HEK293T (cell line): ENCODE measurements at regions not wholly inside any gene's neighbourhood (a gene's known extent, or its start where the extent isn't known, plus 50 kb on each side); places are given as distances from the start of the nearest gene placed in this dataset.
"Not testable (repeated sequence)": the region's sequence is repeated elsewhere in the genome, so short reads cannot be mapped to it uniquely, and the experiment has no call there.

ENCODE experiments used
- CTCF ChIA-PET: fragments of 350-600 bp; formaldehyde crosslinking; extraction: SDS; loops from one replicate; lab custom pipeline; 2021; ENCODE audit warnings: antibody characterized with exemption, inconsistent platforms; lab: Yijun Ruan, JAX
- POLR2A ChIA-PET: fragments of 350-600 bp; formaldehyde crosslinking; extraction: SDS; loops from one replicate; lab custom pipeline; 2020; ENCODE audit warnings: antibody characterized with exemption, inconsistent platforms; lab: Yijun Ruan, JAX
- DNase-seq: peaks from one replicate; pipeline ENCODE4 v3.0.0; 2012; ENCODE audit warnings: mixed read lengths; ENCODE audit errors: extremely low spot score
- ARNT ChIP-seq: fragments of 450-650 bp; IDR thresholded peaks from 2 replicates; pipeline ENCODE4 v1.6.1; 2017; ENCODE audit warnings: mild to moderate bottlenecking
- BHLHE40 ChIP-seq: fragments of 450-650 bp; IDR thresholded peaks from 2 replicates; pipeline ENCODE4 v1.6.1; 2016; ENCODE audit warnings: mild to moderate bottlenecking, moderate library complexity, borderline replicate concordance
- CTBP1 ChIP-seq: fragments of 450-650 bp; IDR thresholded peaks from 2 replicates; pipeline ENCODE4 v1.6.1; 2016; ENCODE audit warnings: borderline replicate concordance
- ELF4 ChIP-seq: fragments of 450-650 bp; IDR thresholded peaks from 2 replicates; pipeline ENCODE4 v1.6.1; 2017; ENCODE audit warnings: antibody characterized with exemption
- FOXA1 ChIP-seq: fragments of 450-650 bp; IDR thresholded peaks from 2 replicates; pipeline ENCODE4 v1.6.1; 2016; ENCODE audit warnings: mild to moderate bottlenecking
- FOXK2 ChIP-seq: fragments of 450-650 bp; IDR thresholded peaks from 2 replicates; pipeline ENCODE4 v1.6.1; 2016; ENCODE audit warnings: mild to moderate bottlenecking
- FOXM1 ChIP-seq: fragments of 450-650 bp; IDR thresholded peaks from 2 replicates; pipeline ENCODE4 v1.6.1; 2017; ENCODE audit warnings: mild to moderate bottlenecking, borderline replicate concordance
- HDGF ChIP-seq: fragments of 450-650 bp; IDR thresholded peaks from 2 replicates; pipeline ENCODE4 v1.6.1; 2017; ENCODE audit warnings: antibody characterized with exemption, borderline replicate concordance
- L3MBTL2 ChIP-seq: fragments of 450-650 bp; conservative IDR thresholded peaks from 2 replicates; pipeline ENCODE4 v1.6.1; 2016; ENCODE audit warnings: mild to moderate bottlenecking
- LEF1 ChIP-seq: fragments of 450-650 bp; IDR thresholded peaks from 2 replicates; pipeline ENCODE4 v1.6.1; 2017; ENCODE audit warnings: mild to moderate bottlenecking, borderline replicate concordance
- NFRKB ChIP-seq: fragments of 450-650 bp; IDR thresholded peaks from 2 replicates; pipeline ENCODE4 v1.6.1; 2016; ENCODE audit warnings: mild to moderate bottlenecking, moderate library complexity
- SP1 ChIP-seq: fragments of 450-650 bp; IDR thresholded peaks from 2 replicates; pipeline ENCODE4 v1.6.1; 2017
- SUZ12 ChIP-seq: fragments of 450-650 bp; IDR thresholded peaks from 2 replicates; pipeline ENCODE4 v1.6.1; 2016; ENCODE audit warnings: mild to moderate bottlenecking
- TARDBP ChIP-seq: fragments of 450-650 bp; IDR thresholded peaks from 2 replicates; pipeline ENCODE4 v1.6.1; 2016
- ZNF384 ChIP-seq: fragments of 450-650 bp; IDR thresholded peaks from 2 replicates; pipeline ENCODE4 v1.6.1; 2016
- TF ChIP-seq, protein P1 (sequence below): fragments of 450-650 bp; IDR thresholded peaks from 2 replicates; pipeline ENCODE4 v1.6.1; 2016

DNA sequence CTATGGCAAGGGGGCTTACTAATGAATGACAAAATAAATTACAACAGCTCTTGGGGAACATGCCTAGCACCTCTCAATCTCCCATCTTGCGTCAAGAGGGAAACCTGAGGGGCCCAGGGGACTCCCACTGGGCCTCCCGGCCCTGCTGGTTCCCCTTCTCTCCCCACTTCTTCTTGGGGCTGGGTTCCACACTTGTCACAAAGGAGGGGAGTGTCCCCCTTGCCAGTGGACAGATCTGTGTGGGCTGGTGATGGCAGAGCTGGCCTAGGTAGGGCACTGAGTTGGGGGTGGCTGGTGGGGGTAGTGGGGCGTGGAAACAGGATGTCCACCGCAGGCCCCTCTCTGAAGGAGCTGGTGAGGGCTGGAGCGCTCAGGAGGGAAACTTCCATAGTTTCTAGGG is 184.0 kb upstream of the HAAO start:
- ChIA-PET POLR2A (interaction anchor here (1.9 kb wide), 1 partner anchor 251 kb away, joined by 13 read pairs; the partner anchor contains the start of gene ZFP36L2), CTCF (interaction anchor here (0.5 kb wide), 1 partner anchor 153 kb away, joined by 3 read pairs; no protein-coding TSS in a partner anchor)
- no peak for DNase-seq
- TF ChIP-seq CTBP1 = no peak
- TF ChIP-seq L3MBTL2 = no peak
- no peak for TF ChIP-seq NFRKB
- TF ChIP-seq ARNT = no peak
- no peak for TF ChIP-seq SP1
- no peak for TF ChIP-seq TARDBP
- TF ChIP-seq, protein P1, sequence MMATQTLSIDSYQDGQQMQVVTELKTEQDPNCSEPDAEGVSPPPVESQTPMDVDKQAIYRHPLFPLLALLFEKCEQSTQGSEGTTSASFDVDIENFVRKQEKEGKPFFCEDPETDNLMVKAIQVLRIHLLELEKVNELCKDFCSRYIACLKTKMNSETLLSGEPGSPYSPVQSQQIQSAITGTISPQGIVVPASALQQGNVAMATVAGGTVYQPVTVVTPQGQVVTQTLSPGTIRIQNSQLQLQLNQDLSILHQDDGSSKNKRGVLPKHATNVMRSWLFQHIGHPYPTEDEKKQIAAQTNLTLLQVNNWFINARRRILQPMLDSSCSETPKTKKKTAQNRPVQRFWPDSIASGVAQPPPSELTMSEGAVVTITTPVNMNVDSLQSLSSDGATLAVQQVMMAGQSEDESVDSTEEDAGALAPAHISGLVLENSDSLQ = no peak
- no peak for TF ChIP-seq ELF4

DNA sequence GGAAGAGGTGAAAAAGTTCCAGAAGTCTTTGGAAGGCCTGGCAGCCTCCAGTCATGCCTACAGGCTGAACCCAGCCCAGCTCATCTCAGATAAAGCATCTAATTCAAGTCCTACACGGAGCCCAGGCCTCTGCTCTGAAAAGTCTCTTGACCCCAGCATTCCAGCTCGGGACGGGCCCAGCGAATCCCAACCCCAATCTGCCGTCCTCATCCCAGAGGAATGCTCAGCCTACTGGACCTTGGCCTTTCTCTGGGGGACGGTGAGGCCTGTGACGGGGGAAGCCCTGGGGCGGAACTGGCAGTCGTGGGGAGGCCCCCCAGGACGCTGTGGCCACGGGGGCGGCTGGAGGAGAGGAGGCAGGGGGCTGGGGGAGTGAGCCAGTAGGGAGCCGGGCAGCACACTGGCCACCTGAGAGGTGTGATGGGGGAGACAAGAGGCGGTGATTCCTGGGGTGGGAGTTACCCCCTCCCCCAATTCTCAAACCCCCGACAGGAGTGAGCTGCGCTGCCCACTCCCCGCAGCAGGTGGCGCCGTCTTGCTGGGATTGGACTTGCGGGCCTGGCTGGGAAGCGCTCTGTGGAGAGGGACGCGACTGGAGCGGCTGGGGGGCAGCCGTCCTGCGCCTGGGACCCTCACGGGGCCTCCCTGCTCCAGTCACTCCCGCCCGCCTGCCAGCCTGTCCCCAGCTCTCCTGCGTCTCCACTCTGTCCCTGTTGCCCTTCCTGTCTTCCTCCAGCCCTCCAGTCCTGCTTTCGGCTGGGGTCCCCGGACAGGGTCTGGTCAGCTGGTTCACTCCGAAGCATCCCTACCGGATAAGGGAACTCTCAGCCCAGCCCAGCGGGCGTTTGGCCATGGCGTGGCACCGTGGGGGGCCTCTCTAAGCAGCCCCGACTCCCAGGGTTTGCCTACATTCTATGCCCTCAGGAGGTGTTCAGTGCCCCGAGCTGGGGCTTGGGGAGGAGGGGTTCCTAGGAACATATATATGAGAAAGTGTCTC is 182.6 kb upstream of the HAAO start:
- DNase-seq = peak; percentile 81
- ChIA-PET POLR2A (interaction anchor here (0.6 to 1.9 kb wide), 2 partner anchors 13 to 253 kb away, joined by 3 to 13 read pairs; partner anchors contain the start of gene ZFP36L2), CTCF (interaction anchor here (0.6 to 1.3 kb wide), 7 partner anchors 11 to 254 kb away, joined by 3 to 4 read pairs (median 3); no protein-coding TSS in a partner anchor)
- TF ChIP-seq TARDBP (no peak), FOXM1 (no peak), FOXK2 (no peak), ZNF384 (no peak), ELF4 (no peak), CTBP1 (no peak), BHLHE40 (no peak), L3MBTL2 (no peak), NFRKB (no peak), LEF1 (no peak), HDGF (no peak), SP1 (no peak), SUZ12 (no peak), FOXA1 (no peak), ARNT (no peak)
- TF ChIP-seq, protein P1 = no peak

DNA sequence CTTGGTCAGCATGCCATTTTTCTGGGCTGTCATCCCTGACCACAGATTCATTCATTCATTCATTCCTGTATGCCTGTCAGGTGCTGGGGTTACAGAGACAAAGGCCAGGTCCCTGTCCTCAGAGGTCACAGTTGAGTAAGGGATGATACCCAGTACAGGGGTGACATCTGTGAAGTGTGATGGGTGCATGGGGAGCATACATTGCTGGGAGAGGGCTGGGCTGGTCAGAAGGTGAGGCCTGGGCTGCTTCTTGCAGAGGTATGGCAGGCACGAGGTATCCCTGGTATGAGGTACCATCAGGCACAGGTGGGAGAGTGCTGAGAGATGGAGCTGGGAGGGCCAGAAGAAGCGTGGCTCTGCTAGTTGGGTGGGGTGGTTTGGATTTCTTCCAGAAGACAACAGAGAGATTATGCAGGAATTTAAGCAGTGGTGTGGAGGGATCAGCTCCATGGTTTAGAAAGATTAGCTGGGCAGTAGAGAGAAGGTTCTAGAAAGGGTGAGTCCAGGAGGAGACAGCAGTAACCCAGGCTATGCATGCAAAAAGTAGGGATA is 181.9 kb upstream of the HAAO start:
- ChIA-PET POLR2A (interaction anchor here (1.9 kb wide), 1 partner anchor 253 kb away, joined by 13 read pairs; the partner anchor contains the start of gene ZFP36L2), CTCF (interaction anchor here (1.0 to 1.3 kb wide), 3 partner anchors 11 to 255 kb away, joined by 4 read pairs; no protein-coding TSS in a partner anchor)
- TF ChIP-seq FOXA1 = no peak
- TF ChIP-seq LEF1 = no peak
- no peak for TF ChIP-seq TARDBP
- no peak for TF ChIP-seq SUZ12
- TF ChIP-seq NFRKB = no peak
- no peak for TF ChIP-seq HDGF
- TF ChIP-seq ZNF384 = no peak
- no peak for TF ChIP-seq BHLHE40
- TF ChIP-seq ARNT = no peak
- TF ChIP-seq, protein P1 = no peak
- no peak for TF ChIP-seq SP1
- no peak for TF ChIP-seq ELF4
- no peak for TF ChIP-seq FOXK2
- TF ChIP-seq FOXM1 = no peak
- no peak for TF ChIP-seq CTBP1
- no peak for TF ChIP-seq L3MBTL2
- DNase-seq = no peak

DNA sequence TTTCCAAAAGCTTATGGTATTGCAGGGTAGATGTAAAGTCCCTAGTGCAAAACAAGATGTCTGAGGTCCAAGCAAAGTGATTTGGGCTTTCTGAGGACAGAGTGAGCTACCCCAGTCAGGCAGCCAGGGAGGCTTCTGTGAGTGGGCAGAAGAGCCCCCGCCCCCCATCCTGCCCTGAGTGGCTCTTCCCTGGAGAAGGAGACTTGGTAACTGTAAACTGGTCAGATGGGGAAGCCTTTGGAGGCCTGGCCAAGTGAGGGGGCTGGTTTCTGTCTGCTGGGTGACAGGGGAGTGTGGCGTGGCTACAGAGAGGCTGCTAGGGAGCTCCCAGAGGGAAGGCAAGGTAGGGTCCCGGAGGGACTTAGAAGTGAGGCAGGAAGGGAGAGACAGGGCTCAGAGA is 181.3 kb upstream of the HAAO start:
- POLR2A ChIA-PET = no interaction called here
- no peak for TF ChIP-seq HDGF
- TF ChIP-seq ZNF384 = no peak
- TF ChIP-seq NFRKB = no peak
- TF ChIP-seq, protein P1 = no peak
- no peak for TF ChIP-seq BHLHE40
- TF ChIP-seq SP1 = no peak
- TF ChIP-seq ARNT = no peak
- no peak for TF ChIP-seq TARDBP
- no peak for TF ChIP-seq FOXA1
- no peak for TF ChIP-seq L3MBTL2
- no peak for TF ChIP-seq LEF1
- CTCF ChIA-PET = no interaction called here
- no peak for DNase-seq

DNA sequence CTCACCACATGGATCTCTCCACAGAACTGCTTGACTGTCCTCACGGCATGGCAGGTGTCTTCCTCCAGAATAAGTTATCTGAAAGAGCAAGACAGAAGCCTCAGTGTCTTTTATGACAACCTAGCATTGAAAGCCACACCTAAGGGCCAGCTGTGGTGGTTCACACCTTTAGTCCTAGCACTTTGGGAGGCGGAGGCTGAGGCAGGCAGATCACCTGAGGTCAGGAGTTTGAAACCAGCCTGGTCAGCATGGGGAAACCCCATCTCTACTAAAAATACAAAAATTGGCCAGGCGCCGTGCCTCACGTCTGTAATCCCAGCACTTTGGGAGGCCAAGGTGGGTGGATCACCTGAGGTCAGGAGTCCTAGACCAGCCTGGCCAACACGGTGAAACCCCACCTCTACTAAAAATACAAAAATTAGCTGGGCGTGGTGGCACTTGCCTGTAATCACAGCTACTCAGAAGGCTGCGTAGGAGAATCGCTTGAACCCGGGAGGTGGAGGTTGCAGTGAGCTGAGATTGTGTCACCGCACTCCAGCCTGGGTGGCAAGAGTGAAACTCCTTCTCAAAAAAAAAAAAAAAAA is 180.6 kb upstream of the HAAO start:
- CTCF ChIA-PET, POLR2A ChIA-PET: not testable (repeated sequence)

More for the DNA sequence above, 180.6 kb upstream of the HAAO start:
- not testable (repeated sequence) for DNase-seq
